Stomach smooth muscle (tissue), 2 donors: ENCODE measurements at regions not wholly inside any gene's neighbourhood (a gene's known extent, or its start where the extent isn't known, plus 50 kb on each side); places are given as distances from the start of the nearest gene placed in this dataset.

ENCODE experiments used
- H3K27ac ChIP-seq: one replicate; pipeline ENCODE4 v1.7.0; 2013; ENCODE audit warnings: mild to moderate bottlenecking, low read length, inconsistent platforms
- H3K27me3 ChIP-seq, 2 donors: one replicate each; pipeline ENCODE4 v1.7.0; 2013; ENCODE audit warnings: low read length in 2 of 2; ENCODE audit not compliant: insufficient read depth in 2 of 2, control insufficient read depth in 1 of 2
- H3K36me3 ChIP-seq, 2 donors: one replicate each; pipeline ENCODE4 v1.7.0; 2013; ENCODE audit warnings: low read length in 2 of 2; ENCODE audit not compliant: control insufficient read depth in 2 of 2, insufficient read depth in 2 of 2
- H3K4me1 ChIP-seq: one replicate; pipeline ENCODE4 v1.7.0; 2013; ENCODE audit warnings: low read length; ENCODE audit not compliant: control insufficient read depth, insufficient read depth
- H3K4me3 ChIP-seq, 2 donors: one replicate each; pipeline ENCODE4 v1.7.0; 2013; ENCODE audit warnings: low read length in 2 of 2
- H3K9ac ChIP-seq, 2 donors: one replicate each; pipeline ENCODE4 v1.7.0; 2013; ENCODE audit warnings: low read length in 2 of 2, mild to moderate bottlenecking in 1 of 2
- H3K9me3 ChIP-seq, 2 donors: one replicate each; pipeline ENCODE4 v1.7.0; 2013; ENCODE audit warnings: low read length in 2 of 2; ENCODE audit not compliant: control insufficient read depth in 2 of 2
- donor health status: healthy.
- donor health status: Pancreatic carcinoma.

- no peaks in the 10 kb centered on the region for H3K36me3 ChIP-seq
- H3K4me3 ChIP-seq = no peak overlapping the region
- H3K9me3 ChIP-seq = no peaks in the 10 kb centered on the region
- H3K9ac ChIP-seq = no peak overlapping the region
- no peaks in the 10 kb centered on the region for H3K4me1 ChIP-seq
- H3K27me3 ChIP-seq = no peaks in the 10 kb centered on the region
- no peak overlapping the region for H3K27ac ChIP-seq
Measured at GRCh38 chr1:88441022-88441421, 243.1 kb upstream of the PKN2 start.

- H3K9ac ChIP-seq = no peak overlapping the region
- no peaks in the 10 kb centered on the region for H3K27me3 ChIP-seq
- H3K27ac ChIP-seq = no peak overlapping the region
- H3K36me3 ChIP-seq = no peaks in the 10 kb centered on the region
- H3K4me3 ChIP-seq = no peak overlapping the region
- H3K4me1 ChIP-seq = no peaks in the 10 kb centered on the region
- H3K9me3 ChIP-seq = no peaks in the 10 kb centered on the region
Measured at GRCh38 chr1:88451856-88452255, 232.2 kb upstream of the PKN2 start.

GRCh38 chr1:88453295-88453694 is 230.8 kb upstream of the PKN2 start:
- Histone ChIP-seq H3K4me3 (no peak overlapping the region), H3K9me3 (no peaks in the 10 kb centered on the region), H3K27me3 (no peaks in the 10 kb centered on the region), H3K36me3 (no peaks in the 10 kb centered on the region), H3K9ac (no peak overlapping the region), H3K4me1 (no peaks in the 10 kb centered on the region), H3K27ac (no peak overlapping the region)

- Histone ChIP-seq H3K4me3 (no peak overlapping the region), H3K4me1 (no peaks in the 10 kb centered on the region), H3K36me3 (no peaks in the 10 kb centered on the region), H3K27me3 (no peaks in the 10 kb centered on the region), H3K9ac (no peak overlapping the region), H3K27ac (no peak overlapping the region), H3K9me3 (no peaks in the 10 kb centered on the region)
Measured at GRCh38 chr1:88454781-88455180, 229.3 kb upstream of the PKN2 start.

- no peaks in the 10 kb centered on the region for H3K36me3 ChIP-seq
- H3K27ac ChIP-seq = no peak overlapping the region
- H3K9me3 ChIP-seq = no peaks in the 10 kb centered on the region
- no peak overlapping the region for H3K4me3 ChIP-seq
- no peaks in the 10 kb centered on the region for H3K27me3 ChIP-seq
- peaks cover 5% of the 10 kb centered on the region for H3K4me1 ChIP-seq
- no peak overlapping the region for H3K9ac ChIP-seq
Measured at GRCh38 chr1:88455621-88456256, 228.3 kb upstream of the PKN2 start.

GRCh38 chr1:88457197-88457596 is 226.9 kb upstream of the PKN2 start:
- Histone ChIP-seq H3K4me1 (peaks cover 11% of the 10 kb centered on the region), H3K9ac (no peak overlapping the region), H3K9me3 (no peaks in the 10 kb centered on the region), H3K27ac (no peak overlapping the region), H3K36me3 (no peaks in the 10 kb centered on the region), H3K4me3 (no peak overlapping the region), H3K27me3 (no peaks in the 10 kb centered on the region)

GRCh38 chr1:88461007-88461406 is 223.1 kb upstream of the PKN2 start:
- Histone ChIP-seq H3K9me3 (no peaks in the 10 kb centered on the region), H3K27ac (peak overlapping the region; percentile 95), H3K9ac (no peak overlapping the region), H3K4me3 (peak overlapping the region in 1 of 2 donors; percentile 14), H3K27me3 (no peaks in the 10 kb centered on the region), H3K36me3 (no peaks in the 10 kb centered on the region), H3K4me1 (peaks cover 19% of the 10 kb centered on the region)

GRCh38 chr1:88462096-88462487 is 222.0 kb upstream of the PKN2 start:
- H3K27ac ChIP-seq = peak overlapping the region; percentile 95
- peak overlapping the region; percentile 65 for H3K9ac ChIP-seq
- H3K4me3 ChIP-seq = peak overlapping the region; percentile 28 to 73
- H3K4me1 ChIP-seq = peaks cover 19% of the 10 kb centered on the region
- H3K9me3 ChIP-seq = no peaks in the 10 kb centered on the region
- H3K27me3 ChIP-seq = no peaks in the 10 kb centered on the region
- H3K36me3 ChIP-seq = no peaks in the 10 kb centered on the region

GRCh38 chr1:88462488-88463261 is 221.4 kb upstream of the PKN2 start:
- Histone ChIP-seq H3K27ac (peak overlapping the region; percentile 95), H3K36me3 (no peaks in the 10 kb centered on the region), H3K4me1 (peaks cover 19% of the 10 kb centered on the region), H3K27me3 (no peaks in the 10 kb centered on the region), H3K4me3 (peak overlapping the region; percentile 59 to 73), H3K9ac (peak overlapping the region; percentile 65 to 73), H3K9me3 (no peaks in the 10 kb centered on the region)

GRCh38 chr1:88463401-88463985 is 220.6 kb upstream of the PKN2 start:
- Histone ChIP-seq H3K9me3 (no peaks in the 10 kb centered on the region), H3K36me3 (no peaks in the 10 kb centered on the region), H3K4me1 (peaks cover 19% of the 10 kb centered on the region), H3K4me3 (peak overlapping the region; percentile 59 to 73), H3K27me3 (no peaks in the 10 kb centered on the region), H3K9ac (peak overlapping the region; percentile 65 to 73), H3K27ac (peak overlapping the region; percentile 95)

- H3K9me3 ChIP-seq = no peaks in the 10 kb centered on the region
- no peak overlapping the region for H3K4me3 ChIP-seq
- H3K27me3 ChIP-seq = no peaks in the 10 kb centered on the region
- no peak overlapping the region for H3K27ac ChIP-seq
- H3K36me3 ChIP-seq = no peaks in the 10 kb centered on the region
- H3K9ac ChIP-seq = no peak overlapping the region
- peaks cover 13% of the 10 kb centered on the region for H3K4me1 ChIP-seq
Measured at GRCh38 chr1:88466011-88466410, 218.1 kb upstream of the PKN2 start.
